ENCODE measurements at regions not wholly inside any gene's neighbourhood (a gene's known extent, or its start where the extent isn't known, plus 50 kb on each side); places are given as distances from the start of the nearest gene placed in this dataset.

DNA sequence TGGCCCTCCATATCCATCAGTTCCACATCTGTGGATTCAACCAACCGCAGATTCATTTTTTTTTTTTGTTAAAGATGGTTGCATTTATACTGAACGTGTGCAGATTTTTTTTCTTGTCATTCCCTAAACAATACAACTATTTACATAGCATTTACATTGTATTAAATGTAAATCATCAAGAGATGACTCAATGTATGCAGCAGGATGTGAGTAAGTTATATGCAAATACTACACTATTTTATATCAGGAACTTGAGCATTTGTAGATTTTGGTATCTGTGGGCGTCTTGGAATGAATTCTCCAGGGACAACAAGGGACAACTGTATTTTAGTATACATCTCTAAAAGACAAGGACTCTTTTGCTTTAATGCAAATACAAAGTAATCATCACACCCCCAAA lies 299.2 kb upstream of the ZNF608 start:
- Histone ChIP-seq H3K4me1 (ENCODE audit: insufficient read depth, insufficient read length) (no peaks in the 10 kb centered on the region), H3K9me3 (ENCODE audit: insufficient read depth, low read length) (no peaks in the 10 kb centered on the region), H3K4me3 (ENCODE audit: insufficient read length, low read depth) (no peak overlapping the region), H3K36me3 (ENCODE audit: insufficient read depth, insufficient read length, low read length) (no peaks in the 10 kb centered on the region), H3K27me3 (ENCODE audit: insufficient read depth, insufficient read length) (no peaks in the 10 kb centered on the region), H3K9ac (ENCODE audit: insufficient read length, low read depth) (no peak overlapping the region)
- no peak for DNase-seq (ENCODE audit: low read depth, low spot score)
- TF ChIP-seq YY1 (IDR thresholded peaks at IDR 0.05; ENCODE audit: insufficient read depth, insufficient read length) (no peak), SUZ12 (IDR thresholded peaks at IDR 0.05; ENCODE audit: extremely low read depth, insufficient read depth, insufficient read length) (no peak), ZNF274 (IDR thresholded peaks at IDR 0.05; ENCODE audit: low read depth, low read length) (no peak)

GRCh38 chr5:125046838-125047237 lies 300.4 kb upstream of the ZNF608 start:
- Histone ChIP-seq H3K4me1 (ENCODE audit: insufficient read depth, insufficient read length) (no peaks in the 10 kb centered on the region), H3K4me3 (ENCODE audit: insufficient read length, low read depth) (no peak overlapping the region), H3K36me3 (ENCODE audit: insufficient read depth, insufficient read length, low read length) (no peaks in the 10 kb centered on the region), H3K9me3 (ENCODE audit: insufficient read depth, low read length) (no peaks in the 10 kb centered on the region), H3K9ac (ENCODE audit: insufficient read length, low read depth) (no peak overlapping the region), H3K27me3 (ENCODE audit: insufficient read depth, insufficient read length) (no peaks in the 10 kb centered on the region)
- DNase-seq (ENCODE audit: low read depth, low spot score), result no peak
- no peak for TF ChIP-seq SUZ12 (IDR thresholded peaks at IDR 0.05; ENCODE audit: extremely low read depth, insufficient read depth, insufficient read length)
- TF ChIP-seq YY1 (IDR thresholded peaks at IDR 0.05; ENCODE audit: insufficient read depth, insufficient read length), result no peak
- TF ChIP-seq ZNF274 (IDR thresholded peaks at IDR 0.05; ENCODE audit: low read depth, low read length), result no peak

GRCh38 chr5:125047871-125048270 lies 301.4 kb upstream of the ZNF608 start:
- Histone ChIP-seq H3K9ac (ENCODE audit: insufficient read length, low read depth) (no peak overlapping the region), H3K4me1 (ENCODE audit: insufficient read depth, insufficient read length) (no peaks in the 10 kb centered on the region), H3K27me3 (ENCODE audit: insufficient read depth, insufficient read length) (no peaks in the 10 kb centered on the region), H3K36me3 (ENCODE audit: insufficient read depth, insufficient read length, low read length) (no peaks in the 10 kb centered on the region), H3K9me3 (ENCODE audit: insufficient read depth, low read length) (no peaks in the 10 kb centered on the region), H3K4me3 (ENCODE audit: insufficient read length, low read depth) (no peak overlapping the region)
- no peak for DNase-seq (ENCODE audit: low read depth, low spot score)
- TF ChIP-seq ZNF274 (IDR thresholded peaks at IDR 0.05; ENCODE audit: low read depth, low read length) (no peak), SUZ12 (IDR thresholded peaks at IDR 0.05; ENCODE audit: extremely low read depth, insufficient read depth, insufficient read length) (no peak), YY1 (IDR thresholded peaks at IDR 0.05; ENCODE audit: insufficient read depth, insufficient read length) (no peak)

- no peak overlapping the region for H3K4me3 ChIP-seq (ENCODE audit: insufficient read length, low read depth)
- H3K9ac ChIP-seq (ENCODE audit: insufficient read length, low read depth), result no peak overlapping the region
- H3K27me3 ChIP-seq (ENCODE audit: insufficient read depth, insufficient read length), result no peaks in the 10 kb centered on the region
- TF ChIP-seq ZNF274 (IDR thresholded peaks at IDR 0.05; ENCODE audit: low read depth, low read length) (no peak), SUZ12 (IDR thresholded peaks at IDR 0.05; ENCODE audit: extremely low read depth, insufficient read depth, insufficient read length) (no peak), YY1 (IDR thresholded peaks at IDR 0.05; ENCODE audit: insufficient read depth, insufficient read length) (no peak)
- no peaks in the 10 kb centered on the region for H3K9me3 ChIP-seq (ENCODE audit: insufficient read depth, low read length)
- DNase-seq (ENCODE audit: low read depth, low spot score), result no peak
- no peaks in the 10 kb centered on the region for H3K4me1 ChIP-seq (ENCODE audit: insufficient read depth, insufficient read length)
- no peaks in the 10 kb centered on the region for H3K36me3 ChIP-seq (ENCODE audit: insufficient read depth, insufficient read length, low read length)
These were observed 303.6 kb upstream of the ZNF608 start for GRCh38 chr5:125049721-125050702.

- Histone ChIP-seq H3K36me3 (ENCODE audit: insufficient read depth, insufficient read length, low read length) (no peaks in the 10 kb centered on the region), H3K27me3 (ENCODE audit: insufficient read depth, insufficient read length) (no peaks in the 10 kb centered on the region), H3K4me3 (ENCODE audit: insufficient read length, low read depth) (no peak overlapping the region), H3K4me1 (ENCODE audit: insufficient read depth, insufficient read length) (no peaks in the 10 kb centered on the region), H3K9ac (ENCODE audit: insufficient read length, low read depth) (no peak overlapping the region), H3K9me3 (ENCODE audit: insufficient read depth, low read length) (no peaks in the 10 kb centered on the region)
- no peak for DNase-seq (ENCODE audit: low read depth, low spot score)
- TF ChIP-seq YY1 (IDR thresholded peaks at IDR 0.05; ENCODE audit: insufficient read depth, insufficient read length) (no peak), SUZ12 (IDR thresholded peaks at IDR 0.05; ENCODE audit: extremely low read depth, insufficient read depth, insufficient read length) (no peak), ZNF274 (IDR thresholded peaks at IDR 0.05; ENCODE audit: low read depth, low read length) (no peak)
These were observed 304.5 kb upstream of the ZNF608 start for GRCh38 chr5:125050926-125051325.

DNA sequence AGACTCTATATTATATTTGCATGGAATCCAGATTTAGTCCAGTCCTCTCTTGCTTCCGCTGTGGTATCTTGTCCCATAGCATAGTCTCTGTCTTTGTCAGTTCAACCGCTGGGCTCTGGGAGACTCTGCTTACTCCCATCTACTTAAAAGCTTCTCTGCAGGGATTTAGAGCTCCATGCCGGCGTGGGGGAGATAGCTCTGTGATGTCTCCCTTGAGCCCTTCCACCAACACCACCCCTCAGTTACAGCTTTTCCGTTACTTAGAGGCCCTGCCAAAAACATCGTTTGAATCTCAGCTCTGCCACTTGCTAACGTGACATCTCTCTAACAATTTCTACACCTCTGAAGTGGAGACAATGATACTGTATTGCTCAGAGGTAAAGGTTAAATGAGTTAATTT lies 306.1 kb upstream of the ZNF608 start:
- no peak overlapping the region for H3K4me3 ChIP-seq (ENCODE audit: insufficient read length, low read depth)
- no peaks in the 10 kb centered on the region for H3K36me3 ChIP-seq (ENCODE audit: insufficient read depth, insufficient read length, low read length)
- H3K9ac ChIP-seq (ENCODE audit: insufficient read length, low read depth), result no peak overlapping the region
- H3K4me1 ChIP-seq (ENCODE audit: insufficient read depth, insufficient read length), result no peaks in the 10 kb centered on the region
- TF ChIP-seq ZNF274 (IDR thresholded peaks at IDR 0.05; ENCODE audit: low read depth, low read length) (no peak), YY1 (IDR thresholded peaks at IDR 0.05; ENCODE audit: insufficient read depth, insufficient read length) (no peak), SUZ12 (IDR thresholded peaks at IDR 0.05; ENCODE audit: extremely low read depth, insufficient read depth, insufficient read length) (no peak)
- H3K9me3 ChIP-seq (ENCODE audit: insufficient read depth, low read length), result 0 out of 2 replicates have a peak, but pooled peaks cover under 1% of the 10 kb centered on the region
- H3K27me3 ChIP-seq (ENCODE audit: insufficient read depth, insufficient read length), result no peaks in the 10 kb centered on the region
- no peak for DNase-seq (ENCODE audit: low read depth, low spot score)

- Histone ChIP-seq H3K9ac (ENCODE audit: insufficient read length, low read depth) (no peak overlapping the region), H3K9me3 (ENCODE audit: insufficient read depth, low read length) (0 out of 2 replicates have a peak, but pooled peaks cover 4% of the 10 kb centered on the region), H3K4me1 (ENCODE audit: insufficient read depth, insufficient read length) (no peaks in the 10 kb centered on the region), H3K36me3 (ENCODE audit: insufficient read depth, insufficient read length, low read length) (no peaks in the 10 kb centered on the region), H3K27me3 (ENCODE audit: insufficient read depth, insufficient read length) (no peaks in the 10 kb centered on the region), H3K4me3 (ENCODE audit: insufficient read length, low read depth) (no peak overlapping the region)
- no peak for DNase-seq (ENCODE audit: low read depth, low spot score)
- TF ChIP-seq ZNF274 (IDR thresholded peaks at IDR 0.05; ENCODE audit: low read depth, low read length) (no peak), YY1 (IDR thresholded peaks at IDR 0.05; ENCODE audit: insufficient read depth, insufficient read length) (no peak), SUZ12 (IDR thresholded peaks at IDR 0.05; ENCODE audit: extremely low read depth, insufficient read depth, insufficient read length) (no peak)
These were observed 306.7 kb upstream of the ZNF608 start for GRCh38 chr5:125053179-125053578.
